Large intestine (tissue), 3 donors: ENCODE measurements at regions not wholly inside any gene's neighbourhood (a gene's known extent, or its start where the extent isn't known, plus 50 kb on each side); places are given as distances from the start of the nearest gene placed in this dataset.

ENCODE experiments used
- DNase-seq, 2 donors: peaks; one replicate each; pipeline versions ENCODE4 v3.0.0 to v3.0.0-alpha.2; 2013
- H3K27ac ChIP-seq: one replicate; pipeline ENCODE4 v1.5.1; 2013; ENCODE audit warnings: low read length
- H3K27me3 ChIP-seq: 2 replicates; pipeline ENCODE4 v1.6.1; 2013; ENCODE audit warnings: low read length; ENCODE audit not compliant: control insufficient read depth, insufficient read depth
- H3K36me3 ChIP-seq: 2 replicates; pipeline ENCODE4 v1.6.1; 2013; ENCODE audit warnings: low read length; ENCODE audit not compliant: control insufficient read depth, insufficient read depth
- H3K4me1 ChIP-seq: one replicate; pipeline ENCODE4 v1.6.1; 2013; ENCODE audit warnings: low read length; ENCODE audit not compliant: control insufficient read depth, insufficient read depth
- H3K4me3 ChIP-seq: one replicate; pipeline ENCODE4 v1.5.1; 2013; ENCODE audit warnings: low read length
- H3K9me3 ChIP-seq: one replicate; pipeline ENCODE4 v1.6.1; 2013; ENCODE audit warnings: mild to moderate bottlenecking, low read depth, low read length, moderate library complexity; ENCODE audit not compliant: control insufficient read depth
- WGBS: methylation state at CpG from one replicate; pipeline ENCODE4 v1.1.5; 2013; ENCODE audit warnings: low lambda C conversion rate; ENCODE audit not compliant: insufficient coverage; 5-methylcytosine and 5-hydroxymethylcytosine counted together

DNA sequence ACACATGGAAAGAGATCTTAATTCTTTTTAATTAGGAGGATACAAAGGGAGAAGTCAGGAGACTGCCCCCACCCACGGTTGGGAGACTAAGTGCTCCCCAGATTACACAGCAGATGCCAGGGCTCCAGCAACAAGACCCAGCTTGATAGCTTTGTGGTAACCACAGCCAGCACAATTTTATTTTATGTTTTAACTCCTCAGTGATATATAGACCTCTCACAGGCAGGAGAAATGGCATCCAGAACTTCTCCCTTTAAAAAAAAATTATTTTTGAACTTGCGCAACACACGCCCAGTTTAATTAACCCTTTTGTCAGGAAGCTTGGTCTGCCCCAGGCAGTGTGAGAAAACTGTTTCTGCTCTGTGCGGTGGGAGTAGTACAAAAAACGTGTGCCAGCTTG, 62.6 kb upstream of the ACOT11 start:
- Histone ChIP-seq H3K9me3 (no peaks in the 10 kb centered on the region), H3K4me1 (peaks cover 28% of the 10 kb centered on the region), H3K4me3 (no peak overlapping the region), H3K27me3 (no peaks in the 10 kb centered on the region), H3K27ac (no peak overlapping the region), H3K36me3 (no peaks in the 10 kb centered on the region)
- no CpG with 5 or more reads among the region's 5 CpGs for WGBS
- no peak for DNase-seq

DNA sequence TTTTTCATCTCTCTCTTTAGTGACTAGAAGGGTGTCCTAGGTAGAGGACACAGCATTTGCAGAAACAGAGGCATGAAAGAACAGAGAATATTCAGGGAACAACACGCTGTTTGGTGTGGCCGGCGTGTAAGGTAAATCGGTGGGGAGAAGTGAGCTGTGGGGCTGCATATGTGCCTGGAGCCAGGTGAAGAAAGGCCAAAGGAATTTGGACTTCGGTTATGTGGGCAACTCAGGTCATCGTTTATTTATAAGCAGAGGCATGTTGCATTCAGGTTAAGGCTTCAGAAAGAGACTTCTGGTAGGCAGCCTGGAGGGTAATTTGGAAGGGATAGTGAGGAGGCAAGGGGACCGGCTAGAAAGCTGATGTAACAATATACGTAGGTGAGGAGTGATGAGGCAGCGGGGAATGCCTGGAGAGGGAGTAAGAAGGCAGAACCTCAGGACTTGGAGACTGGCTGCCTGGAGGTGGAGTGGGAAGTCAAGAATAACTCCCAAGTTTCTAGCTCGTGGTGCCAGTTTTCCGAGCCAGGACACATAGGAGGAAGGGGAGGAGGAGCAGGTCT, 64.1 kb upstream of the ACOT11 start:
- no peak for DNase-seq
- Histone ChIP-seq H3K9me3 (no peaks in the 10 kb centered on the region), H3K4me3 (no peak overlapping the region), H3K27ac (no peak overlapping the region), H3K27me3 (no peaks in the 10 kb centered on the region), H3K36me3 (no peaks in the 10 kb centered on the region), H3K4me1 (peaks cover 22% of the 10 kb centered on the region)
- WGBS = 100% methylated on average over 2 of the region's 11 CpGs

- Histone ChIP-seq H3K4me3 (no peak overlapping the region), H3K27ac (no peak overlapping the region)
- no CpG with 5 or more reads among the region's 5 CpGs for WGBS
Measured at GRCh38 chr1:54481201-54481884, 66.7 kb upstream of the ACOT11 start.

DNA sequence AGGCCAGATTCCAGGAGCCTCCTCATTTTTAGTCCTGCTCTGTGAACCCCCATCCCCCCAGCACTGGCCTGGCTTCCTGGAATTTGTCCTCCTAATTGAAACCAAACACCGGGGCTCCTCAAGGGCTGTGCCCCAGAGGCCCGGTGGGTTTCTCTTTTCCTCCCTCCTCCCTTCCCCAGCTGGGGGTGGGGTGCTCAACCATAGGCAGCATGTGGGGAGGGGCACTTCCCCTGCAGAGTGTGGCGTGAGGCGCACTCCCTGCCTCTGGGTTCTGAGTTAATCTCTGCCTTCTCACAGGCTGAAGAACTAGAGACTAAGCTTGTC, 67.5 kb upstream of the ACOT11 start:
- Histone ChIP-seq H3K27me3 (no peaks in the 10 kb centered on the region), H3K4me3 (no peak overlapping the region), H3K27ac (no peak overlapping the region), H3K4me1 (peaks cover 17% of the 10 kb centered on the region), H3K36me3 (no peaks in the 10 kb centered on the region), H3K9me3 (no peaks in the 10 kb centered on the region)
- DNase-seq = peak in 1 of 2 donors; percentile 69
- no CpG with 5 or more reads among the region's 4 CpGs for WGBS

More at GRCh38 chr1:54481201-54481884, 66.7 kb upstream of the ACOT11 start:
- DNase-seq = peak in 1 of 2 donors; percentile 52
- Histone ChIP-seq H3K4me1 (peaks cover 12% of the 10 kb centered on the region), H3K9me3 (no peaks in the 10 kb centered on the region), H3K36me3 (no peaks in the 10 kb centered on the region), H3K27me3 (no peaks in the 10 kb centered on the region)

- Histone ChIP-seq H3K36me3 (no peaks in the 10 kb centered on the region), H3K4me1 (peaks cover 22% of the 10 kb centered on the region), H3K9me3 (no peaks in the 10 kb centered on the region), H3K27me3 (no peaks in the 10 kb centered on the region), H3K27ac (no peak overlapping the region), H3K4me3 (no peak overlapping the region)
- no CpG with 5 or more reads among the region's 7 CpGs for WGBS
- no peak for DNase-seq
Measured at GRCh38 chr1:54479841-54480524, 68.0 kb upstream of the ACOT11 start.

DNA sequence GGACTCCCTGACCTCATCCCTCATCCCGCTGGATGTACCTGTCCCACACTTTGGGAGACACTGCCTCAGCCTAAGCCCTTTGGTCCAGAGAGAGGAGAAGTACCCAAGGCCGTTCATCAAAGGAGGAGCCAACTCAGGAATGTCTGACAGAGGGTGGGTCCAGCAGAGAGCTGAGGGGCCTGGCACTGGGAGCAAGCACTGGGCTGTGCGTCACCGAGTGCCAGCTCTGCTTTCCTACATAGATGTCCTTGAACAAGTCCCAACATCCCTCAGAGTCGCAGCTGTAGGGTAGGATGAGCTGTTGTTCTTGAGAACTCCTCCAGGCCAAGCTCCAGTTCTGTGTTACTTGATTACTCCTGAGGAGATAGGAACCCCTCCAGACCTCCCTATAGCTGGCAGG, 68.8 kb upstream of the ACOT11 start:
- no peaks in the 10 kb centered on the region for H3K27me3 ChIP-seq
- no peak overlapping the region for H3K27ac ChIP-seq
- H3K9me3 ChIP-seq = no peaks in the 10 kb centered on the region
- DNase-seq = no peak
- no peak overlapping the region for H3K4me3 ChIP-seq
- H3K36me3 ChIP-seq = no peaks in the 10 kb centered on the region
- no CpG with 5 or more reads among the region's 5 CpGs for whole genome bisulfite sequencing
- H3K4me1 ChIP-seq = peaks cover 23% of the 10 kb centered on the region

DNA sequence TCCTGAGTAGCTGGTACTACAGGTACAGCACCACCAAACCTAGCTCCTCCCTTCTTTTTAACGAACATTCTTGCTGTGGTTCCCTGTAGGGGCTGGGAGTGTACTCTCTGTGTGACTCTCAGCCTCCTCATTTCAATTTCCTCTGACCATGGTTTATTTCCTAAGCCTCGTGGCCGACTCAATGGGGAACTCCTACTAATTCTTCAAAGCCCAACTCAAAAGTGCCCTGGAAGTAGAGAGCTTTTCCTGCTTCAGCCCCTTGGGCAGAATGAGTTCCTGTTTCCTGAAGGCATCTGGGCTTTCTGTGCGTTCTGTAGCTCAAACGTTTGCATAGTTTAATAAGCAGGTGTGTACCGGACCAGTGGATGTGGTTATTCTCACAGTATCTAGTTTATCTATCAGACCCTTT, 70.9 kb upstream of the ACOT11 start:
- H3K36me3 ChIP-seq = no peaks in the 10 kb centered on the region
- H3K4me1 ChIP-seq = peaks cover 23% of the 10 kb centered on the region
- H3K27me3 ChIP-seq = no peaks in the 10 kb centered on the region
- no CpG with 5 or more reads among the region's 6 CpGs for WGBS
- no peak overlapping the region for H3K4me3 ChIP-seq
- no peak for DNase-seq
- no peak overlapping the region for H3K27ac ChIP-seq
- no peaks in the 10 kb centered on the region for H3K9me3 ChIP-seq

- Histone ChIP-seq H3K4me3 (no peak overlapping the region), H3K9me3 (no peaks in the 10 kb centered on the region), H3K27ac (peak overlapping the region; percentile 16), H3K36me3 (no peaks in the 10 kb centered on the region), H3K4me1 (peaks cover 23% of the 10 kb centered on the region), H3K27me3 (no peaks in the 10 kb centered on the region)
- DNase-seq = no peak
- no CpG with 5 or more reads among the region's 4 CpGs for WGBS
Measured at GRCh38 chr1:54476530-54477109, 70.4 kb upstream of the SSBP3 start.

- no peak overlapping the region for H3K4me3 ChIP-seq
- H3K27ac ChIP-seq = peak overlapping the region; percentile 16
- no peaks in the 10 kb centered on the region for H3K36me3 ChIP-seq
- no peaks in the 10 kb centered on the region for H3K9me3 ChIP-seq
- peaks cover 18% of the 10 kb centered on the region for H3K4me1 ChIP-seq
- whole genome bisulfite sequencing = 39% methylated on average over 4 of the region's 10 CpGs
- DNase-seq = peak in 1 of 2 donors; percentile 46
- no peaks in the 10 kb centered on the region for H3K27me3 ChIP-seq
Measured at GRCh38 chr1:54475946-54476516, 69.8 kb upstream of the SSBP3 start.

GRCh38 chr1:54475357-54475881, 69.2 kb upstream of the SSBP3 start:
- H3K4me1 ChIP-seq = peaks cover 15% of the 10 kb centered on the region
- WGBS = no CpG with 5 or more reads among the region's 21 CpGs
- H3K36me3 ChIP-seq = no peaks in the 10 kb centered on the region
- H3K9me3 ChIP-seq = no peaks in the 10 kb centered on the region
- H3K27ac ChIP-seq = no peak overlapping the region
- peak in 1 of 2 donors; percentile 26 for DNase-seq
- no peaks in the 10 kb centered on the region for H3K27me3 ChIP-seq
- peak overlapping the region; percentile 11 for H3K4me3 ChIP-seq
